ENCODE measurements at regions not wholly inside any gene's neighbourhood (a gene's known extent, or its start where the extent isn't known, plus 50 kb on each side); places are given as distances from the start of the nearest gene placed in this dataset.

GRCh38 chr2:78576409-78576808, 449.1 kb upstream of the REG3G start:
- no peak for DNase-seq (ENCODE audit: low spot score)
- no peak for TF ChIP-seq CTCF (IDR thresholded peaks at IDR 0.05; ENCODE audit: borderline replicate concordance, control extremely low read depth, extremely low read depth, insufficient read depth, missing control alignments)
- in situ Hi-C loops (cut with MboI; ENCODE audit: low sequenced_read_pairs, unreplicated experiment) = no loop called here

GRCh38 chr2:78585871-78586270, 439.6 kb upstream of the REG3G start:
- in situ Hi-C loops (cut with MboI; ENCODE audit: low sequenced_read_pairs, unreplicated experiment) = no loop called here
- DNase-seq (ENCODE audit: low spot score) = no peak
- TF ChIP-seq CTCF (IDR thresholded peaks at IDR 0.05; ENCODE audit: borderline replicate concordance, control extremely low read depth, extremely low read depth, insufficient read depth, missing control alignments) = no peak

- in situ Hi-C loops (cut with MboI; ENCODE audit: low sequenced_read_pairs, unreplicated experiment) = no loop called here
- no peak for TF ChIP-seq CTCF (IDR thresholded peaks at IDR 0.05; ENCODE audit: borderline replicate concordance, control extremely low read depth, extremely low read depth, insufficient read depth, missing control alignments)
Observed at GRCh38 chr2:78586316-78586715, 439.2 kb upstream of the REG3G start.

GRCh38 chr2:78589871-78590270, 435.6 kb upstream of the REG3G start:
- DNase-seq (ENCODE audit: low spot score) = no peak
- TF ChIP-seq CTCF (IDR thresholded peaks at IDR 0.05; ENCODE audit: borderline replicate concordance, control extremely low read depth, extremely low read depth, insufficient read depth, missing control alignments) = no peak
- in situ Hi-C loops (cut with MboI; ENCODE audit: low sequenced_read_pairs, unreplicated experiment) = no loop called here

More at GRCh38 chr2:78586316-78586715, 439.2 kb upstream of the REG3G start:
- DNase-seq (ENCODE audit: low spot score) = no peak

GRCh38 chr2:78592491-78592890, 433.0 kb upstream of the REG3G start:
- TF ChIP-seq CTCF (IDR thresholded peaks at IDR 0.05; ENCODE audit: borderline replicate concordance, control extremely low read depth, extremely low read depth, insufficient read depth, missing control alignments) = no peak
- no peak for DNase-seq (ENCODE audit: low spot score)
- in situ Hi-C loops (cut with MboI; ENCODE audit: low sequenced_read_pairs, unreplicated experiment) = no loop called here

DNA sequence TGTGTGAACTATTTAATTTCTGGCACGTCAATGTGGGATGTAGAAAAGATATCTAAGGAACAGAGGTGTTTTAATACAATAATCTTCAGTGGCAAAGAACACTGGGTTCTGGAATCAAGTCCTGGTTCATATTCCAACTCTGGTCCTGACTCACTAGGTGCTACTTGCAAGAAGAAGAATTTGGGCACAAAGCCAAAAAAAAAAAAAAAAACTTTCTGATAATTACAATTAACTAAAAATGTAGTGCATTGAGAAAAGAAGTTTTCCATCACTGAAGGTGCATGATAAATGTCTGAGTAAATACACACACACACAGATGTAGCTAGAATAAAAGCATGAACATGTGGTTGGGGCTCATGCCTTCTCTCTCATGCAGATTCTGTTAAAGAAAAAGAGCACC, 424.4 kb upstream of the REG3G start:
- no peak for TF ChIP-seq CTCF (IDR thresholded peaks at IDR 0.05; ENCODE audit: borderline replicate concordance, control extremely low read depth, extremely low read depth, insufficient read depth, missing control alignments)
- in situ Hi-C loops (cut with MboI; ENCODE audit: low sequenced_read_pairs, unreplicated experiment) = no loop called here
- DNase-seq (ENCODE audit: low spot score) = no peak

DNA sequence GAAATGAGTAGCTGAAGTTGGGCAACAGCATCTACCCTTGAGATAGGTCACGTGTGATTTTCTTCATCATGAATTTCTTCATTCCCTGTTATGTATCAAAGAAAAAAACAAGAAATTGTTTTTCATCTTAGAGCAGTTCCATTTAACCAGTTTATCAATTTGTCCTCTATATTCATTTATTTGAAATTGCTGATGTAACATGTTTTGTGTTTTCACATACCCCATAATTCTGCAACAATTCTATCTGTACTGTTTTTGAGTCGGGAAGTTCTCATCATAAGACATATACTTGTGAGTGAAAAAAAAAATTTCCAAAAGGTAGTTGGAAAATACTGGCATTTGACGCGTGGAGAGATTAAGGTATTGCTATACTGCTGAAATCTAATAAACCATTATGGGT, 422.6 kb upstream of the REG3G start:
- in situ Hi-C loops (cut with MboI; ENCODE audit: low sequenced_read_pairs, unreplicated experiment) = no loop called here
- no peak for TF ChIP-seq CTCF (IDR thresholded peaks at IDR 0.05; ENCODE audit: borderline replicate concordance, control extremely low read depth, extremely low read depth, insufficient read depth, missing control alignments)
- DNase-seq (ENCODE audit: low spot score) = no peak

All from GM13976 (cell line).